GM18508 (cell line): ENCODE measurements at regions not wholly inside any gene's neighbourhood (a gene's known extent, or its start where the extent isn't known, plus 50 kb on each side); places are given as distances from the start of the nearest gene placed in this dataset.

ENCODE experiments used
- ATAC-seq: cut with Tn5 transposase; IDR thresholded peaks from one replicate; pipeline ENCODE4 v1.9.1; 2021; ENCODE audit warnings: moderate number of reproducible peaks; ENCODE audit not compliant: insufficient read depth, unreplicated experiment

DNA sequence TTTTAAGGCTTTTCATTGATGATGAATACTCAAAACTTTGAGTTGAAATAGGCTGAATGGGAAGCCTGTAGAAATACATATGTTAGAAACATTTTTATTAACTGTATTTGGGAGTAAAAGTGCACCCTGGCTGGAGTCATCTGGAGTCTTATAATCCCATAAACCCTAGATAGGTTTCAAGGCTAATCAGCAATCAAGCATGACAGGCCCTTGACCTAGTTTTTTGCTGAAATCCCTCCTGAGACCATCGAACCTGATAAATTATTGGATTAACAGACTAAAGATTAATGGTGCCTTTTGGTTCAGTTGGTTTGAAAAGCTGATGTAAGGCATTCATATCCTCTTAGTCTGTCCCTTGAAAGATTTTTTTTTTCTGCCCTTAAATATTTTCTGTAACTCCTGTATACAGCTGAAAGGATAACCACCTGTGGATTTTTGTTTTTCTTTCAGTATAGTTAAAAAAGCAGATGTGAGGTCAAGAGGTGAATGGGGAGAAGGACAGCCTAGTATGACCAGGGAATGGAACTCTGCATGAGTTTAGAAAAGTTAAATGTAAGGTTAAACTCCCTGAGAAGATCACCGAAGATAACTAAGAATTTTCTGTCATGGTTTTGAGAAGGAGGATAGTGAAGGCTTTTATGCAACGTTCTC is 69.4 kb upstream of the STXBP5L start:
- no peak for ATAC-seq

DNA sequence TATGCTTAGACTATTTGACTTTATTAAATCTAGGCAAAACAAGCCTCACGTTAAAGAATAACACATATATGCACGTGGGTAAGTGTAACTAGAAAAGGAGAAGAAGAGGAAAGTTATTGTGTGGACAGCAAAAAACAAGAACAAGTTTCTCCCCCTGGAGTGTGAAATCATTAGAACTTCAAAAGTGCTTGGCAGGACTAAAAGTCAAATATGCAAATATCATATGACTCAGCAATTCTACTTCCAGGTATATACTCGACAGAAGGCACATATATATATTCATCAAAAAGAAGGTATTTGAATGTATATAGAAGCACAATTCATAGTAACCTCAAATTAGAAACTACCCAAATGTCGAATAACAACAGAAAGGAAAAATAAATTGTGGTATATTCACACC is 68.9 kb upstream of the STXBP5L start:
- ATAC-seq: no peak

DNA sequence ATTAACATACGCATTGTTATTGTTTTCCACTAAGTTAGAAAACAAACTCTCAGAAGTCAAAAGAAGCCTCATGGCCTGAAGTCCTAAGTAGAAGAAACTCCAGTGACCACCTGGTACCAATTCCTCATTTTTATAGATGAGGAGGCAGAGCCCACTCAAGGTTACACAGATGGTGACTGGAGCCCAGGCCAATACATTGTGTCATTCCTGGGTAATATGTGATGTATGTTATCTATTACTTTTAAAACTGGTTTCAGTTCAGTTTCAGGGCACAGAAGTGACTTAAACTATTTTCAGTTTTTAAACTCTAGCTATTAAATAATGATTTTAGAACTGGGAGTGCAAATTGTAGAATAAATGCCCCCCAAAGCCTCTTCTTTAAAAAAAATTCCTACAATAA is 66.7 kb upstream of the STXBP5L start:
- ATAC-seq: peak; percentile 83

DNA sequence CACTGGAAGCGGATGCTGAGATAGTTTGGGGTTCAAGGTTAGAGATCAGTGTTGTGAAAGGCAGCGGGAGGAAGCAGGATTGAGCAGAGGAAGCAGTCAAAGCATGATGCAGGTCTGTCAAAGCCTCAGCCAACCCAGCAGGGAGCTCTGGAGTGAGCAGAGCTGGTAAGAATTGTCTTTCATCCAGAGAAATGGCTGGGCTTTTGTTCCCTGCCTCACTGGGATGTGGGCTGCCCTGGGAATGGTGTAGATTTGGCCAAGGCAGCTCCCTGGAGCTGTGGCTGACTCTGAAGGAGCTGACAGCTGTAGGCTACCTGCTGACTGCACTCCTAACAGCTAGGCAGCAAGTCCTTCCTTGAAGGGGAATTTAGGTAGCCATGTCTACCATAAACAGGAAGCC is 61.9 kb upstream of the STXBP5L start:
- ATAC-seq: no peak

DNA sequence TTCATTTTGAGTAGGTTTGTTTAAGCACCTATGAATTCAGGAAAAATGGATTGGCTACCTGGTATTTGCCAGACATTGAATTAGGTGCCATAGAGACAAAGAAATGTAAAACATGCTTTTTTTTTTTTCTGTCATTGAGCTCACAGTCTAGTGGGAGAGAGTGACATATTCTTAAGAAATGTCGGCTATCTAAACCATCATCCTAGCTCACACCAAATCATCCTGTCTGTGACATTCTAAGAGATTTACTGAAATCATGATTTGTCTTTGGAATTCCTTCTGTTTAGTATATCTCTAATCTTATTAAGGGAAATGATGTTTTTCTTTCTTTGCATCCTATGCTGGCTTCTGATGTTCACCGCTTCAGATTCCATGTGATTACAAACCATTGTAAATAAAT is 59.5 kb upstream of the STXBP5L start:
- no peak for ATAC-seq

DNA sequence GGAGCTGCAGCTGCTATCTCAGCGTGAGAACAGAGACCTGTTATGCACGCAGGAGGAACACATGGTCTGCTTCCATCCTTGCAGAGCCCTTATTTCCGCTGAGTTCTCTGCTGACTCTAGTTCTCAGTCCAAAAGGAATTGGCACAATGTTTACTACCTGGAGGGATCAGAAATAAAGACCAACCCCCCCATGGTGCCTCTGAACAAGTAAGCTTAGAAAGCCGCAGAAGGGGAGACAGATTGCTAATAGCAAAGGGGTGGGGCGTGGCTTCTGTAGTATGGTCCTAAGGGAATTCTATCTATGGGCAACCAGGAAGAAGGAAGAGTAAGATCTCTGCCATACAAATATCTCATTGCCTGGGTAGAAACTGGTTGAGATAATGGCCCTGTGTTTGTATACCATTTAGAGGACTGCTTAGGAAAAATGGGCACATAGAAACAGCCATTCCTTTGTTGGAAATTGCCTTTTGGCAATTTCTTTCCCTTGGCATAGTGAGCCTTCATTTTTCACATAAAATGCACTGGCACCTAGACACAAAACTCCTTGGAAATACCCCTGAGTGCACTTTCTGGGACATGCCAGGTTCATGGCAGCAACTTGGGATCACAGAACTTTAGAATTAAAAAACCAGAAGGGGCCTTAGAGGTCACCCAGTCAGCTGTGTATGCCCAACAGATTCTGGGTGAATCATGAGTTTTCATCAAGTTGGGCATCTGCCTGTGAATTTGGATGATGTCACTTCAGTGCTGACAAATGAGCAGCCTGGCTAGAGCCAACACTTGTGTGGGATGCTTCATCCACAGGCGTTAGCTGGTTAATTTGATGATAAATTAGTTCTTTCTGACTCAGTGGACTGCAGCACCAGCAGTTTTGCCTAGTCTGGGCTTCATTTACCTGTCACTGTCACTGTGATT is 57.4 kb upstream of the STXBP5L start:
- ATAC-seq: no peak

DNA sequence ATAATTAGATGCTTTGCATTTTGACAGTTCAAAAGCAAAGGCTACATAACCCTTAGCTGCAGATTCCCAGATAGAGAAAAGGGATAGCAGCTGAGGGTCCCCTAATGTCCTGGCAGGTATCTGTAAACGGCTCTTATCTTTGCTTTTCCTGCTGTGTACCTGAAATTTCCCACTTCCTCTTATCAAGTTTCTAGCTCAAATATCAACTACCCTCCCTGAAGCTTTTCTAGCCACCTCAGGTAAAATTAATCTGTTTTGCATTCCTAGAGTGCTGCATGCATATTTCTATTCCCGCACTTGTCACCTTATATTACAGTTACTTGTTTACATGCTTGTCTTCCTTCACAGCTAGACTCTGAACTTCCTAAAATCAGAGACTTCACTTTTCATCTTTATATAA is 55.6 kb upstream of the STXBP5L start:
- ATAC-seq: no peak

DNA sequence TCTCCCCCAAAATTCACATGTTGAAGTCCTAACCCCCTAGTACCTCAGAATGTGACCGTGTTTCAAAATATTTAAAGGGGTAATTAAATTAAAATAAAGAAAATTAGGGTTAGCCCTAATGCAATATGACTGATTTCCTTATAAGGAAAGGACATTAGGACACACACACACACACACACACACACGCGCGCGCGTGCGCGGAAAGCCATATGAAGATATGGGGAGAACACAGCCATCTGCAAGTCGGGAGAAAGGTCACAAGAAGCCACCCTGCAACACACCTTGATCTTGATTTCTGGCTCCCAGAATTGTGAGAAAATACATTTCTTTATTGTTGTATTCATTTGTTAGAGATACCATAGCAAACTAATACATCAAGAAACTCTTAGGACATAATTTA is 54.6 kb upstream of the STXBP5L start:
- no peak for ATAC-seq

DNA sequence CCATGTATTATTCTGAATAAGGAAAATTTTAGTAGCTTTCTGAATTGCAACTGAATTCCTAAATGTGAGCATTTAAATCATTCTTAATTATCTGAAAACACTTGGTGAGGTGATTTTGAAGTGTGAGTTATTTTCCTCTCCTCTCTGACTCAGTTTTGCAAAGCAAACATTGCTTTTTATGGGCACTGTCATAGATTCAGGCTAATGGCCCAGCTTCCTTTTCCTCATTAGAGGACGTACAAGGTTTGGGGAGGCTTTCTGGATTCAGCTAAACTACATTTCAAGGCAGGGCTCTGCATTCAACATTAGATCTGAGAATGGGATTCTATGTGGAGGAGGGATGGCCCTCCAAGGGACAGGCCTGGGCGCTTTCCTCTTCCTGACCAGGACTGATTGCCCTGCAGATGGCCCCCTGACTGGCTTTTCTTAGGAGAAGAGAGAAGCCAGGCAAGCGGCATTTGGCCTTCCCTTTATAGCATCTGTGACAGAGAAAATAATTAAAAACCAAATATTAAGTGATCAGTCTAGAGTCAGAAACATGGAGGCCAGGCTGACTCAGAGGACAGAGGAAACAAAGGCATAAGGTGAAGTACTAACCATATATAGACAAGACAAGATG is 53.0 kb upstream of the STXBP5L start:
- ATAC-seq: no peak

DNA sequence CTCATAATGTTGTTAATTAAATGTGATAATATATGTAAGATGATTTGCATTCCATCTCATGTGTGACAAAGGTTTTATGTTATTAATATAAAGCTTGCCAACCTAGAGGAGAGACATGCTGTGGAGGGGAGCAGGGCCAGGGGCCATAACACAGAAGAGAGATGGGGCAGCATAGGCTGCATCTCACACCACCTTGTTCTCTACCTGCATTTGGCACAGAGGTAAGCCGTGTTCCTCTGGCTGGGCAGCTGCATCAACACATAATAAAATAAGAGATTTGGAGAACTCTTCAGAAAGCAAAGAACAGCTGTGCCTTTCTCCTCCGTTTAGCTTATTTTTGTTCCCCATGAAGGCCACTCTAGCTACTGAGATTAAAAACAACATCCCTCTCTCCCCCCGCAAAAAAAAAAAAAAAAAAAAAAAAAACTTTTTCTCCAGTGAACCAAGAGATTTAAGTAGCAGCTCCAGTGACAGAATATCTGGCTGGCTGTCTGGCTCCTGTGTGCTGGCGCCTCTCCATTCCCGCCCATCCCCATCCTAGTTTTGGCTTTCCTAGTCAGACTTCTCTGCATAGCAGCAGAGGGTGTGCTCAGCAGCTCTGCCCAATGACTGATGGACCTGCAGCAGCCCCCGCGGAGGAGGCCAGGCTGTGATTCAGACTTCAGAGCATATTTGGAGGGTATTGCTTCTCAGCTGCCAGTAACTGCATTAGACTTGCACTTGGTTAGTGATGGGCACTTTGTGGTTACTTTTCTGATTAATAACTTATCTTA is 52.2 kb upstream of the STXBP5L start:
- no peak for ATAC-seq
